Stimulated activated CD8-positive, alpha-beta memory T cell treated with anti-CD3 and anti-CD28 coated beads, Interleukin-7, amount 100 ng/mL, for 4 hours (primary cell): ENCODE measurements at regions not wholly inside any gene's neighbourhood (a gene's known extent, or its start where the extent isn't known, plus 50 kb on each side); places are given as distances from the start of the nearest gene placed in this dataset.

Source experiments
- DNase-seq, 2 donors: peaks; one replicate each; pipeline ENCODE4 v3.0.0-alpha.2; 2020; ENCODE audit warnings: low read depth in 2 of 2

DNA sequence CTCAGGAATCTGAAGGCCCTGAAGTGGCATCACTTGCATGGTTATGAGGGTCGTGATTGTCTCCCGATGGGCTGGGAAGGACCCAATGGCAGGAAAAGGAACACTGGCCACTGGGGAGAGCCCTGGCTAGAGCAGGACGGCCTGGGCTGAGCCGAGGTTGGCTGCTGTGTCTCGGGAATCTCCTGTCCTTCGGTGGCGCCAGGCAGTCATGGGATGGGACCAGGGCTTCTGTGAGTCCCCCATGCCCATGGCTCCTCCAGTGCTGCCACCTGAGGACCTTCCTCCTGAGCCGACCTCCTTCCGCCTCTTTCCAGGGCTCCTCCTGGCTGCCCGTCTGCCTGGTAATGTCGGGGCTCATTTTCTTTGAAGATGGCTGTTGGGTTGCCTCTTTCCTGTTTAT is 1394.0 kb downstream of the BRD1 start:
- no peak for DNase-seq

DNA sequence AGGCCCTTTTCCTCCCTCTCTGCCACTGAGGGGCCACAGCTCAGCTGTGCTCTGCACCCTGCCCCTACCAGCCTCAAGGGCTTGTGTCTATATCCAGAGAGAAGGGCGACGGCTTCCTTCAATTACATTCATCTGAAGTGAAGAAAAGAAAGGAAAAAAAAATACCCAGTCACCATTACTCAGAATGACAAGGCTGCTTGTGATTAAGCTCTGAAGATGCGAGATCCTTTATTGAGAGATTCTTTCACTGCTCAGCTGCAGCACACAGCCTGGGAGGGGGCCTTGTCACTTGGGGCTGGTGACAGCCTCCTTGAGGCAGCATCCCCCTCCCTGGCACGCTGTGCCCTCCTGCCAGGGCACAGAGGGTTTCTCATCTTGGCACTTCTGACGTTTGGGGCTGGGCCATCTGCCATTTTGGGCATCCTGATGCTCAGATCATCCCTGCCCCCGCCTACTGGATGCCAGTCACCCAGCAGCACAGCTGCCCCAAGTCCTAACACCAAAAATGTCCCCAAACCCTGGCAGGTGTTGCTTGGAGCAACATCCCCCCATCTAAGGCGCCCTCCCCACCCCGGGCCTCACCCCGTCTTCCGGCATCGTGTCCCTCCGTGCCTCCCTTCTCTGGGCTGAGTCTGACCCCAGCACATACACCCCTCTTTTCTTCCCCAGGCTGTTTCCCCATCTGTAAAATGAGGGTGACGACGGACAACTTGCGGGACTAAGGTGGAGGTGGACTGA is 1394.7 kb downstream of the BRD1 start:
- DNase-seq, result no peak

DNA sequence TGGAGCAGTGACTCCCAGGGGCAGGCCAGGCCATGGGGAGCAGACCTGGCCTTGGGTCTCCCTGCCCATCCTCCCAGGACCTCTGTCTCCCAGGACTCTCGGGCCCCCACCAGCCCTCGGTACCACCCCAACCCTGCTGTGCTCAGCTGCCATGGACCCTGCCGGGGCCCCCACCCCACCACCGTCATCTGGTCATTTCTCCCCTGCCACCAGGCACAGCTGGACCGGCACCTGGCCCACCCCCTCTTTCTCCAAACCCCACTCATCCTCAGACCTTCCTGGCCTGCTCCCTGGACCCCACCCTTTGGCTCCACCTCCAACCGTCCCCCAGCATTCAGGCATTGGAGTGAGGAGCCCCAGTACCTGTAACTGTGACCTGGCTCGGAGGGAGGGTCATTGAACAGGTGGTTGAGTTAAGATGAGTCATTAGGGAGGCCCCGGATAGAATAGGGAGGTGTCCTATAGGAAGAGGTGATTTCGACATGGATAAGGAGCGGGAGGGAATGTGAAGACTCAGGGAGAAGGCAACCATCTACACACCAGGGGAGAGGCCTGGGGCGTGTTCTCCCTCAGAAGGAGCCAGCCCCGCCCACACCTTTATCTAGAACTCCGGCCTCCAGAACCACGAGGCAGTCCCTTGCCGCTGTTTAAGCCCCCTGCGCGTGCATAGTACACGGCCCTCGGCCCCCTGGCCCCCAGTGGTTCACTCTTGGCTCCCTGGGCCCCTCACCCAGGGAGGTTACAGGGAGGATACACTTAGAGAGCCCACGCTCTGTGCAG is 1395.9 kb downstream of the BRD1 start:
- DNase-seq, result no peak

DNA sequence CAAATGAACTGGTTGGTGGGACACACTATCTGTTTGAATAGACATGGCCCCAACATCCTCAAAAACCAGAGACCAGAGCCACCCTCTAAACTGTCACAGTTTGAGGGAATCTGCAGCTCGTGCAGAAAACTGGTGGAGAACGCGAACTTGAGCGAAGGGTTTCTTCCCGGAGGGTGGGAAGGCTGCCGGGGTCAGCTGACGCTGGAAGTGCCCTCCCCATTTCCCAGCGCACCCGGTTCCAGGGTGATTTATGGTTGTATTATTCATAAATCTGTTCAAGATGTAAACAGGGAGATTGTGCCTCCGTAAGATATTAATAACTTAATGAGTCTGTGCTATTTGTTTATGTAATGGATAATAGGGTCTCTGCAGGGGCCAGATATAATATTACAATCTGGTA is 1396.7 kb downstream of the BRD1 start:
- DNase-seq, result no peak

DNA sequence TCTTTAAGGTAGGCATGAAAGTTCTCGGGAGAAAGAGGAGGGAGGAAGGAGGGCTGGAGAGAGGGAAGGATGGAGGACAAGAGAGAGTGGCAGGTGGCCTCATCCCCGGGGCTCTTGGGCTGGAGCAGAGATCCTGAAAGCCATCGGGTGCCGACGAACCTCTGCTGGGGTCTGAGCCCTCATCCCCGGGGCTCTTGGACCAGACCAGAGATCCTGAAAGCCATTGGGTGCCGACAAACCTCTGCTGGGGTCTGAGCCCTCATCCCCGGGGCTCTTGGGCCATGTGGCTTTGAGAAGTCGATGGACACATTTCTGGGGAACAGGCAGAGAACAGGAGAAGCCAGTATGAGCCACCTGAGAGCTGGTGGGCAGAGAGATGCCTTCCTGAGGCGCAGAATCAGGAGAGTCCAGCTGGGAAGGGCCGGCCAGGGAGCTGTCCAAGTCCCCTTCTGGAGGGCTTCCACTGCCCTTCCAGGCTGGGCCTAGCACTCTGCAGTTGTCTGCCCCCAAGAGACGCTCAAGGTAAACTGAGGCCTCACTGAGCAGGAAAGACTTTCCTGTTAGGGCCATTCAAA is 1398.1 kb downstream of the BRD1 start:
- no peak for DNase-seq

DNA sequence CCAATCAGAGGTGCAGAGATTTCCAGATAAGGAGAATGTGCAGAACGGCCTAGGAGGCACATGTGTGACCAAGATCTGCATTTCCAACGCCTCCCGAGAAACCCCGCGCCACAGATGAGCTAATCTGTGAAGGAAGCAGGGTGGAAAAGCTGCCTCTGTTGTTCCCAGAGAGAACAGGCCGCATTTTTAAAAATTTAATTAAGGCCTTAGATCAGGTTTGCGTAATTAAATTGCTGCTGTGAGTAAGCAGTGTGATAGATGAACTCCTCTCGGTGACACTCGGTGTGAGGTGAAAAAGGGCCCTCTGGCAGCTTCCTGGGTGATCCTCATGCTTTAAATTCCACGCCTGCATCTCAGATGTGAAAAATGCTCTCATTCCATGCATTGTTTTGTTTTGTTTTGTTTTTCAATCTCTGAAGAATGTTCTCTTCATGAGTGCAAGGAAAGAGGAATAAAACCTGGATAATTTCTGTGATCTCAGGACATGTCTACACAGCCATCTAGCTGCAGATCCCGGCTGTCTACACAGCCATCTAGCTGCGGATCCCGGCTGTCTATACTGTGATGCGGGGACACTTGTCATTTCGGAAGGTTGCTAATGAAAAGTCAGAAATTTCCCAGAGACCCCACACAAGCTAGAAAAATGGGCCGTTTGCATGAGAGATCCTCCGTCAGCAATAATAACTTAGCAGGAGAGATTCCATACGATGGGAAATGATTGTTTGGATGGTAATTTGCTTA is 1398.9 kb downstream of the BRD1 start:
- DNase-seq, result no peak

DNA sequence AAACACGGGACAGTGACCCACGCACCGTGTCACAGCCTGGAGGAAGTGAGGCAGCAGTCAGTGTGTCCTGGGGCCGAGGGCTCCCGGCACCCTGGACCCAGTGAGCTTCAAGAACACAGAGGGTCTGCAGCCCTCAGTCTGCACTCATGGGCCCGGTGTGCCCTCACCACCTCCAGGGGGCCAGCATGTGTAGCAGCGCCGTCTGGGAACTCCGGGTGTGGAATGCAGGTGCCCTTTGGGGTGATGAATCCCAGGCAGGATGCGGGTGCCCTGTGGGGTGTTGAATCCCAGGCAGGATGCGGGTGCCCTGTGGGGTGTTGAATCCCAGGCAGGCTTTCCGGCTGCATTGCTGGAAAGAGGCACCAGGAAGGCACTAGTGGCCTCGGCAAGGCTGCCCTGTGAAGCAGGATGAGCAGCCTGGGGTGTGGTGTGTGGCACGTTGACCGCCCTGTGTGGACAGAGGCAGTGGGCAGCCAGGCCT is 1399.9 kb downstream of the BRD1 start:
- no peak for DNase-seq

DNA sequence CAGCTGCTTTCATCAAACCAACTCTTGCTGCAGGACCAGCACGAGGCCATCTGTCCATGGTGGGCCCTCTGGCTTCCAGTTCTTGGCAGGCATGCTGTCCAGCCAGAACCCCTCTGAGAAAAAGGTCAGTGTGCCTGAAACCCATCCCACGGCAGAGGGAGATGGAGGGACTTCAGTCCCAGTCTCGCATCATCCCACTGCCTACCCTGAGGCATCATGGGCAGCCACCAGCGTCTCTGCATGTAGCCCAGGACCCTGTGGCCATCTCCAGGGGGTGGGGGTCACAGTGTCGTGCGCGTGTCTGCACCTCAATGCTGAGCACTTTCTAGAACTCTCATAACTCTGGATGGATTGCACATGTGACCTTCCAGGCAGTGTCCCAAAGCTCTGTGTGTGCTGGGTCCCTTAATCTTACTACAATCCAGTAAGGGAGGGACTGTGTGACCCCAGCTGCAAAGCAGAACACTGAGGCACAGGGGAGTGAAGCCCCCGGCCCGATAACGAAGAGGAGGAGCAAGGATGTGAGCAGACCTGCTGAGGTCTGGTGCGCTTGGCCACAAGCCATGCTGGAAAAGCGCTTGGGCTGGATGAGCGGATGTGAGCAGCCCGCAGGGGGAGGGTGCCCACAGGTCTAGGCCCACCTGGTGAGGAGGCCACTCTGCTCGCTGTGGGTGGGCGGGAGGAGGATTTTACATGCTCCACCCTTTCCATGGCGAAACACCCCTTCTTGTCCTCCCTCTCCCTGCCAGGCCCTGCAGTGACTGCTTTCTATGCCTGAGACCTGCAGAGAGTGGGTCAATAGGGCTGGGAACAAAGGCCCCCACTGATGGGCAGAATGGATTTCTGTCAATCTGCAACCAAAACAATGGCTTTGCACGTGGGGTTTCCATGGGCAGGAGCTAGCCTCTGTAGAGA is 1401.0 kb downstream of the BRD1 start:
- no peak for DNase-seq

DNA sequence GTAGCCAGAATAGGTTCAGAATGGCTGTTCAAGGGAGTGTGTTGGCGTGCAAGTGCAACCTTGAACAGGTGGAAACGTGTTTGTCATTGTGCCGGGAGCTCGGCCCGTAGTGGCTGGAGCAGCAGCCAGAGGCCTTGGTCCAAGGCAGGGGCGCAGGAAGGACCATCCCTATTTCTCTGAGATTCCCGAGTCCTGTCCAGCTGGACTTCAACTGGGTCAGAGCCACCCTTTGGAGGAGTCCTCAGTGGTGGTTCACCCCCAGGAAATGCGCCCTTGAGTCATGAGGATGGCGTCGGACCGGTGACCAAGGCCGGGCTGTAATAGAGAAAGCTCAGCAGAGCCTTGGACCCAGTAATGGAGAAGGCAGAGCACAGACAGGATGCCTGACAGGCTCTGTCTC is 1402.0 kb downstream of the BRD1 start:
- DNase-seq, result no peak

DNA sequence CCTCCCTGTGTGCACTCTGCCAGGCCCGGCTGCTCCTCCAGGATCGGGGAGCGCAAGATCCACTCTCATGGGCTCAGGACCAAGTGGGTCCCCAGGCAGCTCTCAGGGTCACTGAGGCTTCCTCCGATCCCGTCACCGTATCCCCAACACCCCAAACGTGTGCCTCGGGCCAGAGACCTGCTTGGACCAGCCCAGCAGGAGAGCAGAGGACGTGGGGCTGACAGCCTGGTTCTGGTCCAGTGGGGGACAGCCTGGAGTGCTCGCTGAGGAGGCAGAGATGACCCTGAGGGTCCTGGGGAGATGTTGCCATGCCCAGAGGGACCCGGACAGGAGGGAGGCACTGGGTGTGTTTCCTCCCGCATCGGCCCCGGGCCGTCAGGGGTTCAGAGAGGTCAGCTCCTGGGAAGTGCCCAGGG is 1402.6 kb downstream of the BRD1 start:
- DNase-seq, result no peak

DNA sequence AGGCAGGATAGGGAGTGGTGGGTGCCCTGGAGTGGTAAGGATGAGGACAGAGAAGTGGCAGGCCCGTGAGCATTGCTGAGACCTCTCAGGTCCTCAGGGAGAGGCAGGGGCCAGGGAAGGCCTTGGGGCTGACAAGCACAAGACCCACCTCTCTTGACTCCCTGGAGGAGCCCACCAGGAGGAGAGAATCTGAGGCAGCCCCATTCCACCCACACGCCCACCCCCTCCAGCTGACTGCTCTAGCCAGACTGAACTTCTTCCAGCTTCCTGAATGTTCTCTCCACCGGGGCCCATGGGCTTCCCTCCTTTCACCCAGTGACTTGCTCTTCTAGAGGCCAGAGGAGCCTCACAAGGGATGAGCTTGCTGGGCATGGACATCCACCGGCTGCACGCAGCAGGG is 1403.0 kb downstream of the BRD1 start:
- DNase-seq, result no peak

DNA sequence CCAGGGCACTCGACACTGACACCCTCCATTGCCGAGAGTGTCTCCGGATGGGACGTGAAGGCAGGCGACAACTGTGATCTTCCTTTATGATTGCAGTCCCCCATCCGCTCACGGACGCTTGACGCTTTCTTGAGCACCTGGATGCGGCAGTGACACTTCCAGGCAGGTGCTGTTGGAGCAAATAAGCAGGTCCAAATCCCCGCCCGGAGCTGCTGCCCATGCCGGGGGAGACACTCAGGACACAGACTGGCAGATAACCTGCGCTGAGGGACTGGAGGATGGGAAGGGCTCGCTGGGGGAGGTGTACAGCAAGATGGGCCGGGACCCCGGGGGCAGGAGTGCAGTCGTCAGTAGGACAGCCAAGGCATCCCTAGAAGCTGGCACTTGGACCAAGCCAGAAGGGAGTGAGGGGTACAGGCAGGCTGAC is 1403.5 kb downstream of the BRD1 start:
- no peak for DNase-seq

DNA sequence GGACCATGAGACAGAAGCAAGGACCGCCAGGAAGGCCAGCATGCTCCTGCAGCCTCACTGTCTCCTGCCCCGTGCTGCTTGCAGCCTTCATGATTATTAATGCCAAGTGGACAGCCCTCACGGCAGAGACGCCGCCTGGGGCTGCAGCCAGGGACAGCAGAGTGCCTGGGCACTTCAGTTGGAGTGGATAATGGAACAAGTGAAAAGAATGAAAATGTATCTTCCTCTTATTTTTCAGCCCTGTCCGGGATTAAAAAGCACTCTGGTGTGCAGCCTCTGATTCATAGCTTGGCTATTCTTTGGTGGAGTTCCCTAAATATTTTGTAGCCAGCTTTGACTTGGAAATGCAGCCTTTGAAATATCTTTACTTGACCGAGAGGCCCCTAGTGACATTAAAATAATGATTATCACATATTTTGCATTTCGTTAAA is 1404.2 kb downstream of the BRD1 start:
- DNase-seq, result no peak

DNA sequence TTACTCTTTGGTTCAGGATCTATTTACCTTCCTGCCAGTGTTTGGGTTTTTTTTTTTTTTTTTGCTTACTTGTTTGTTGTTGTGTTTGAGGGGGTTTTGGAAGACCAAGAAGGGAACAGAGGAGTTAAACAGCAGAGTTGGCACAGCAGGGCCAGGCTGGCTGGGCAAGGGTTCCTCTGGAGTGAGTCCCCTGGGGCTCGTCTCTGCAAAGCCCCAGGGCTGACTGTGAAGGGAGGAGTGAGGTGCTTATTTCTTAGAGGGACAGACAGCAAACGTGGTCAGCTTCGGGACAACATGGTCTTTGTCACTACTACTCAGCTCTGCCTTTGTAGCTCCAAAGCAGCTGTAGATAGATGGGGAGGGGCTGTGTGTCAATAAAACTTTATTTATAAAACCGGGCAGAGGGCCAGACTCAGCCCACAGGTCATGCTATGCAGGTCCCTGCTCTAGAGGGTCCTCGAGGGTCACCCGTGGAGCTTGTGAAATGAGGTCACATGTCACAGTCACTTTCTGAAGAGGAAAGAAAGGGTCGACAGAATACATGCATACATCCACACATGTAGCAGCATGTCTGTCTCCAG is 1404.7 kb downstream of the BRD1 start:
- no peak for DNase-seq

DNA sequence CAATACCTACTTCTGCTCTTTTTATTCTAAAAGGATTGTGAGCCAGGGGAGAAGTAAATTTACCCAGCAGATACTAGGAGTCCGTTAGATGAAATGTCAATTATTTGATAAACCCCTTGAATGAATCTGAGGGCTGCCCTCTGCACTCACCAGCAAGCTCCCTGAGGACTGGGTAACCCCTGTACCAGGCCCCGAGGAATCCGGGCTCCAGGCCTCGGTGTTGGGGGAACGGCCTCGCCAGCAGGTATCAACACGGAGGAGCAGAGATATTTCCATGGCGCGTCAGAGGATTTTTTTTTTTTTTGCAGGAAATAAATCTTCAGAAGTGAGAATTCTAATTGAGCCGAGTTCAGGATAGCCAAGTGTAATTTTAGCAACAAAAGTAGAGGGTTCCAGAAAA is 1408.8 kb downstream of the BRD1 start:
- no peak for DNase-seq

DNA sequence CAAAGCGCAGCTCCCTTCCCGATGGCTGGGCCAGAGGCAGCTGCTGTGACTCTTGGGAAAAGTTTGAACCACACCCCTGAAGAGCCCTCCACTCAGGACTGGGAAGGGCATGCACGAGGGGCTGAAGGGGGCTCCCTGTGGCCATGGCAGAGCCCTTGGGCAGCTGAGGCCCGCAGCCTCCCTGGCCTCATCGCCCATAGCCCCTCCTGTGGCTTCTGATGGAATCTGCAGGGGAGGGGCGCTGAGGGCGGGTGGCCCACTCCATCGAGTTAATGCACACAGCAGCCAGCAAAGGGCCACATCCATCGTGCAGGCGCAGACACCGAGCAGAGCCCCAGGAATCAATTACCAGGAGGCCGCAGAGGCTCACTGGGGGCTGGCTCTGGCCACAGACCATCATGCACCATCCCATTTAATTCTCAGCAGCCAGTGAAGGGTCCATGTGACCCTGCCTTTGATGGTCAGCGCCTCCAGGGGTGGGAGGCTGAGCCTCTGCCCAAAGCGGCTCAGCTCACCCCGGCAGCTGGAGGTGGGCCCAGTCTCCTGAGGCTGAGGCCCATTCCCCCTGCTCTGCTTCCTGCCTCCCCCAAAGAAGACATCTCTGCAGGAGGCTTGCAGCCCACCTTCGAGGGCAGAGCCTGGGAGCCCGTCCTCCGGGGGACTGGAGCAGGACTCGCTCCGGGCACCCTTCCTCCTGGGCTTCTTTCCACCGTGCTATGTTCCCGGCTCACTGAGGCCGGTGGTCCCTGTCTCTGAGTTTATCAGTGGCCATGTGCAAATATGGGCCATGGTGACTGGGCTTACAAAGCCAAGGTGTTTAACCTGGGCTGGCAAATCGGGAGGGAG is 1410.2 kb downstream of the BRD1 start:
- no peak for DNase-seq

DNA sequence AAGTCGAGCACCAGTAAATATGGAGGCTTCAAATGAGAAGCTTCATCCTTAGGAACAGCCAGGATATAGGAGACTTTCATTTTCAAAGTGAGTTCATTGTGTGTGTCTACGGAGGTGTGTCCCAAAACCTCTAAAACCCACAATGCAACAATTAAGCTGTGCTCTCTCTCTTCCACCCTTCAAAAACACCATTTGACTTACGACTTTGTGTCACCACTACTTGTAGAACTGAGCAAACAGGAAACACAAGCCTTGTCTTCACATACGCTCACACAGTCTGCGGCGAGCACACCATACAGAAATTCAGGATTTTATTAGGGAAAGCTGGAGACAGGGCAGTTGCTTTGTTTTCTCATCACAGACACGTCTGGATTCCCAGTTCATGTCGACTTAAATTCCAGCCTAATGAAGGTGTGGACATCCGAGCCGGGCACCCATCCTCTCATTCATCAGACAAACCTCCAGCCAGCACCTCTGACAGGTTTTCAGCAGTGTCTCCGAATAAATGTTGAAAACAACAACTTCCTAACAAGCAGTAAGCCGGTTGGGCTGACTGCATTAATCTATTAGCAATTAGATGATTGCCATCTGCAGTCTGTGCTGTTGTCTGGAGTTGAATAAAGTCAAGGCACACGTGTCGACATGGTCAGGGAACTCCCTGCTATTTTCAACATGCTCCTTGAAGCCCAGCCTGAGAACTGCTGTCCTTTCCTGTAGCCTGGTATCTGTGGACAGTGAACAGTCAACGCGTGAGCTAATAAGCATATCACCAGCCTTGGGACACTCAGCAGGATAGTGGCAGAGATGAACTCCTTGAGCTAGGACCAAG is 1411.1 kb downstream of the BRD1 start:
- no peak for DNase-seq

DNA sequence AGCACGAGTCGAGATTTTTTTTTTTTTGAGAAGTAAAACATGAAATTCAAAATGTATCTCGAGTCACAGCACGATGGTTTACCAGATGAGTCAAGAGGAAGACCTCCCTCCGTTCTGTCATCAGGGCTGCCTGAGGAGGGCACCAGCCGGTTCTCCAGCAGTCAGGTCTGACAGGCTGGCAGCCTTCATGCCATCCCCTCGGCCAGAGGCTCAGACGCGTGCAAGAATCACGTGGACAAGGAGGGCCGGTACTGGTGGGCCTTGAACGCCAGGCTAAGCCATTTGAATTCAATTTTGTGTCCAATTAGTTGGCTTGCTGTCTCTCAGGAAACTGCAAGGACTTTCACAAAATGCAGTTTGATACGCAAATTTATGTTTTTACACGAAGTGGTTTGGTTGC is 1412.2 kb downstream of the BRD1 start:
- no peak for DNase-seq

DNA sequence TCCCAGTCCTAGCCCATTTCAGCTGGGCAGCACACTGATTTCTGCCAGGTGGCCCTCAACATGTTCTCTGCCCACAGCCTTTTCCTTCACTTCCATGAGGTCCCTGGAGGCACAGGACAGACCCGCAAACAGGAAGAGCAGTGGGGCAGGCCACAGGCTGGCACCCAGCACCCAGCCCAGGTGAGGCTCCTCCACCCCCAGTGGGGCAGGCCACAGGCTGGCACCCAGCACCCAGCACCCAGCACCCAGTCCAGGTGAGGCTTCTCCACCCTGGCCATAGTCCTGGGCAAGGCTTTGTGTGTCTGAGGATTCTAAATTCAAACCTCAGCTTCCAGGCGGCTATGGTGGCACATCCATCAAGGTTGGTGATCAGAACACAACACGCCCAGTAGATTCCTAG is 1413.0 kb downstream of the BRD1 start:
- DNase-seq, result no peak
